Adrenal gland (tissue), 9 donors: ENCODE measurements at regions not wholly inside any gene's neighbourhood (a gene's known extent, or its start where the extent isn't known, plus 50 kb on each side); places are given as distances from the start of the nearest gene placed in this dataset.

ENCODE experiments used
- DNase-seq, 7 donors: peaks; one replicate each; pipeline ENCODE4 v3.0.0-alpha.2; 2019 to 2020
- H3K27ac ChIP-seq, 5 donors: fragments of 200-600 bp; sonication (generic) in 4 of 5; 1 replicate in 3 of 5; 2 replicates in 2 of 5; pipeline versions ENCODE4 v1.5.1 to v1.8.0; 2016 to 2020; ENCODE audit warnings: mild to moderate bottlenecking in 1 of 5
- H3K27me3 ChIP-seq: fragments of 200-600 bp; 2 replicates; pipeline ENCODE4 v1.8.0; 2021
- H3K36me3 ChIP-seq, 2 donors: fragments of 200-600 bp; replicated peaks in 1 of 2; 1 replicate in 1 of 2; 2 replicates in 1 of 2; pipeline versions ENCODE4 v1.5.1 to v1.8.0; 2018 to 2022
- H3K4me1 ChIP-seq, 2 donors: fragments of 200-600 bp; replicated peaks in 1 of 2; 1 replicate in 1 of 2; 2 replicates in 1 of 2; pipeline versions ENCODE4 v1.5.1 to v1.8.0; 2018 to 2021
- H3K4me3 ChIP-seq, 4 donors: fragments of 200-600 bp; sonication (generic) in 3 of 4; one replicate each; pipeline ENCODE4 v1.5.1; 2016 to 2018
- H3K9me3 ChIP-seq, 3 donors: fragments of 200-600 bp; sonication (generic) in 1 of 3; replicated peaks in 1 of 3; 1 replicate in 2 of 3; 2 replicates in 1 of 3; pipeline versions ENCODE4 v1.5.1 to v1.8.0; 2016 to 2021
- POLR2A ChIP-seq, 2 donors: fragments of 450-650 bp; IDR thresholded peaks; one replicate each; pipeline ENCODE4 v1.6.1; 2017; ENCODE audit warnings: antibody characterized with exemption in 2 of 2, mild to moderate bottlenecking in 2 of 2, moderate library complexity in 1 of 2
- WGBS, 4 donors: extraction: QIAGEN DNeasy Blood & Tissue Kit in 2 of 4; methylation state at CpG; one replicate each; pipeline versions ENCODE4 v1.1.5 to v1.1.7; 2013 to 2017; 5-methylcytosine and 5-hydroxymethylcytosine counted together
- intact Hi-C, 2 donors: fragments of 100-400 bp; cut with DNase I; formaldehyde crosslinking; loops; one replicate each; pipeline versions ENCODE4 v1.14.1 to v1.15.0; 2022 to 2023
- TF ChIP-seq, protein P1 (sequence below), 6 experiments: fragments of 450-650 bp in 4 of 6; fragments of 200-600 bp in 2 of 6; sonication (generic) in 1 of 6; IDR thresholded peaks; 1 replicate in 5 of 6; 2 replicates in 1 of 6; pipeline versions ENCODE4 v1.5.1 to v1.8.0; 2016 to 2021; ENCODE audit warnings: antibody characterized with exemption in 6 of 6, mild to moderate bottlenecking in 2 of 6, moderate library complexity in 1 of 6
- donor health status: healthy with polysubstance abuse.
- donor health status: Bipolar disorder and iron deficiency.
- donor health status: DM: yes; HTN: yes; CAD: no.
- donor health status: DM: no; HTN: no; CAD: no.
- donor health status: DM: no; HTN: no; CAD: no.

- H3K4me3 ChIP-seq, result no peak overlapping the region
- H3K4me1 ChIP-seq, result no peaks in the 10 kb centered on the region
- TF ChIP-seq, protein P1, sequence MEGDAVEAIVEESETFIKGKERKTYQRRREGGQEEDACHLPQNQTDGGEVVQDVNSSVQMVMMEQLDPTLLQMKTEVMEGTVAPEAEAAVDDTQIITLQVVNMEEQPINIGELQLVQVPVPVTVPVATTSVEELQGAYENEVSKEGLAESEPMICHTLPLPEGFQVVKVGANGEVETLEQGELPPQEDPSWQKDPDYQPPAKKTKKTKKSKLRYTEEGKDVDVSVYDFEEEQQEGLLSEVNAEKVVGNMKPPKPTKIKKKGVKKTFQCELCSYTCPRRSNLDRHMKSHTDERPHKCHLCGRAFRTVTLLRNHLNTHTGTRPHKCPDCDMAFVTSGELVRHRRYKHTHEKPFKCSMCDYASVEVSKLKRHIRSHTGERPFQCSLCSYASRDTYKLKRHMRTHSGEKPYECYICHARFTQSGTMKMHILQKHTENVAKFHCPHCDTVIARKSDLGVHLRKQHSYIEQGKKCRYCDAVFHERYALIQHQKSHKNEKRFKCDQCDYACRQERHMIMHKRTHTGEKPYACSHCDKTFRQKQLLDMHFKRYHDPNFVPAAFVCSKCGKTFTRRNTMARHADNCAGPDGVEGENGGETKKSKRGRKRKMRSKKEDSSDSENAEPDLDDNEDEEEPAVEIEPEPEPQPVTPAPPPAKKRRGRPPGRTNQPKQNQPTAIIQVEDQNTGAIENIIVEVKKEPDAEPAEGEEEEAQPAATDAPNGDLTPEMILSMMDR (IDR thresholded peaks at IDR 0.05), result no peak
- no peak for TF ChIP-seq POLR2A (IDR thresholded peaks at IDR 0.05)
- no peak overlapping the region for H3K27ac ChIP-seq
- H3K9me3 ChIP-seq, result no peaks in the 10 kb centered on the region
- no peak for DNase-seq
- intact Hi-C loops, result no loop called here
- no peaks in the 10 kb centered on the region for H3K36me3 ChIP-seq
- no peaks in the 10 kb centered on the region for H3K27me3 ChIP-seq
These were observed 62.9 kb upstream of the TEAD1 start for GRCh38 chr11:12611352-12611751.

GRCh38 chr11:12617632-12618031 lies 56.6 kb upstream of the TEAD1 start:
- DNase-seq, result no peak
- WGBS, 4 donors, result 81 to 92% (median 83%) methylated on average over 3 of the region's 3 CpGs
- Histone ChIP-seq H3K4me1 (no peaks in the 10 kb centered on the region), H3K4me3 (no peak overlapping the region), H3K36me3 (no peaks in the 10 kb centered on the region), H3K27me3 (no peaks in the 10 kb centered on the region), H3K9me3 (no peaks in the 10 kb centered on the region), H3K27ac (no peak overlapping the region)
- intact Hi-C loops, result no loop called here
- TF ChIP-seq, protein P1 (IDR thresholded peaks at IDR 0.05), result no peak
- no peak for TF ChIP-seq POLR2A (IDR thresholded peaks at IDR 0.05)

DNA sequence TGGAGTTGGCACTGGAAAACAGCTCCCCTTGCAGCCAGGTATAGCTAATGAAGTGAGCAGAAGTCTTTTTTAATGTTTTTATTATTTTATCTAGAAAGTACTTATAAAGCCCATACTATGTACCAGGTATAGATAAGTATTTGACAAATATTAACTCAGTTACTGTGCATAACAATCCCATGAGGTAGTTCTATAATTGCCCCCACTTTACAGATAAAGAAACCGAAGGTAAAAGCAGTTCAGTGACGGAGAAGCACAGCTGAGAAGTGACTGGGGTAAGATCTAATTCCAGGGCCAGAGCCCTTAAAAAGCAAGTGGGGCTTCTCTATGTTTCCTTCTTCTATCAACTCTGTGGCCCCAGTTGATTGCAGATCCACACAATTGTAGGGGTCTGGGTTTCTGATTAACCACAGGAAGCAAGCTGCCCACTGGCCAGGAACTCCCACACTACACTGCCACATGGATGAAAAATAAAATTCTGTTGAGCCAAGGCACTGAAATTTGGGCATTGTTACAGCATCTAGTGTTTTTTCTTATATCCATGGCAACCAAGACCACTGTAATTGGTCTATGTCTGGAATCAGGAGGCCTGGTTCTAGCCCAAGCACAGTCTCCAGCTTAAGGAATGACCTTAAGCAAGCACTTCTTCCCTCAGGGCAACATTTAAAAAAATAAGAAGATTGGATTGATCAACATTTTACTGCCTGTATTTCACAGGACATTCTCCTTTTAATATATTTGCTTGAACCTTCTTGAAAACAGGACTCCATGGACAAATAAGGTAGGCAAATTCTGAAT lies 55.3 kb upstream of the TEAD1 start:
- DNase-seq, result no peak
- WGBS, 4 donors, result 84 to 99% (median 98%) methylated on average over 2 of the region's 2 CpGs
- Histone ChIP-seq H3K27me3 (no peaks in the 10 kb centered on the region), H3K4me3 (no peak overlapping the region), H3K36me3 (no peaks in the 10 kb centered on the region), H3K9me3 (peaks cover 0 to 2% (median under 1%) of the 10 kb centered on the region in 3 donors), H3K27ac (no peak overlapping the region), H3K4me1 (no peaks in the 10 kb centered on the region)
- no peak for TF ChIP-seq POLR2A (IDR thresholded peaks at IDR 0.05)
- TF ChIP-seq, protein P1 (IDR thresholded peaks at IDR 0.05), result no peak
- intact Hi-C loops, result no loop called here

- intact Hi-C loops, result no loop called here
These were observed 50.4 kb upstream of the TEAD1 start for GRCh38 chr11:12623869-12624268.

More at GRCh38 chr11:12623869-12624268, 50.4 kb upstream of the TEAD1 start:
- DNase-seq, result no peak
- H3K4me3 ChIP-seq, result no peak overlapping the region
- no peaks in the 10 kb centered on the region for H3K36me3 ChIP-seq
- H3K4me1 ChIP-seq, result no peaks in the 10 kb centered on the region
- no peak overlapping the region for H3K27ac ChIP-seq
- TF ChIP-seq POLR2A (IDR thresholded peaks at IDR 0.05), result no peak
- TF ChIP-seq, protein P1 (IDR thresholded peaks at IDR 0.05), result no peak
- peaks cover 0 to 5% (median 3%) of the 10 kb centered on the region in 3 donors for H3K9me3 ChIP-seq
- WGBS, 4 donors, result 0 to 48% (median 18%) methylated on average over 1 of the region's 1 CpG
- no peaks in the 10 kb centered on the region for H3K27me3 ChIP-seq
